GM12864 (cell line): ENCODE measurements at regions not wholly inside any gene's neighbourhood (a gene's known extent, or its start where the extent isn't known, plus 50 kb on each side); places are given as distances from the start of the nearest gene placed in this dataset.

Source experiments
- DNase-seq: peaks from one replicate; pipeline ENCODE4 v3.0.0-alpha.2; 2011; ENCODE audit warnings: low read depth
- H3K4me3 ChIP-seq: 2 replicates; pipeline ENCODE4 v1.5.1; 2011; ENCODE audit warnings: mild to moderate bottlenecking, low read depth, low read length, control low read depth
- CTCF ChIP-seq: IDR thresholded peaks from 2 replicates; pipeline ENCODE4 v1.5.1; 2011; ENCODE audit warnings: low read depth, mild to moderate bottlenecking, moderate library complexity, low read length, control low read depth, inconsistent platforms; ENCODE audit errors: missing control alignments

GRCh38 chr22:44597616-44598015 lies 99.6 kb upstream of the RTL6 start:
- no peak overlapping the region for H3K4me3 ChIP-seq
- no peak for TF ChIP-seq CTCF
- DNase-seq, result no peak

- TF ChIP-seq CTCF, result no peak
- no peak for DNase-seq
These were observed 98.5 kb upstream of the RTL6 start for GRCh38 chr22:44596396-44597125.

GRCh38 chr22:44595841-44596341 lies 97.9 kb upstream of the RTL6 start:
- no peak for TF ChIP-seq CTCF
- no peak overlapping the region for H3K4me3 ChIP-seq
- DNase-seq, result no peak

More at GRCh38 chr22:44596396-44597125, 98.5 kb upstream of the RTL6 start:
- no peak overlapping the region for H3K4me3 ChIP-seq

- H3K4me3 ChIP-seq, result no peak overlapping the region
- no peak for TF ChIP-seq CTCF
- no peak for DNase-seq
These were observed 96.9 kb upstream of the RTL6 start for GRCh38 chr22:44594951-44595350.

GRCh38 chr22:44592824-44593148 lies 94.8 kb upstream of the RTL6 start:
- TF ChIP-seq CTCF, result no peak
- no peak overlapping the region for H3K4me3 ChIP-seq
- no peak for DNase-seq

GRCh38 chr22:44592126-44592823 lies 94.2 kb upstream of the RTL6 start:
- TF ChIP-seq CTCF, result no peak
- no peak for DNase-seq
- H3K4me3 ChIP-seq, result no peak overlapping the region

- no peak for TF ChIP-seq CTCF
- no peak for DNase-seq
- no peak overlapping the region for H3K4me3 ChIP-seq
These were observed 93.2 kb upstream of the RTL6 start for GRCh38 chr22:44591146-44591790.
